ENCODE measurements at regions not wholly inside any gene's neighbourhood (a gene's known extent, or its start where the extent isn't known, plus 50 kb on each side); places are given as distances from the start of the nearest gene placed in this dataset.
"Not testable (repeated sequence)": the region's sequence is repeated elsewhere in the genome, so short reads cannot be mapped to it uniquely, and the experiment has no call there.

- no peak for DNase-seq
These were observed 442.1 kb upstream of the NRP1 start for GRCh38 chr10:33776419-33777070.

GRCh38 chr10:33774857-33775256 is 440.4 kb upstream of the NRP1 start:
- no peak for DNase-seq

GRCh38 chr10:33773886-33774480 is 439.5 kb upstream of the NRP1 start:
- DNase-seq, result no peak

GRCh38 chr10:33773253-33773573 is 438.7 kb upstream of the NRP1 start:
- DNase-seq, result peak; percentile 51

- no peak for DNase-seq
These were observed 438.1 kb upstream of the NRP1 start for GRCh38 chr10:33772370-33773252.

- DNase-seq, result not testable (repeated sequence)
These were observed 437.4 kb upstream of the NRP1 start for GRCh38 chr10:33771856-33772255.

GRCh38 chr10:33764694-33765185 is 430.3 kb upstream of the NRP1 start:
- DNase-seq, result no peak

- no peak for DNase-seq
These were observed 425.8 kb upstream of the NRP1 start for GRCh38 chr10:33760056-33760943.

GRCh38 chr10:33759191-33759590 is 424.7 kb upstream of the NRP1 start:
- DNase-seq, result no peak

GRCh38 chr10:33758299-33758698 is 423.8 kb upstream of the NRP1 start:
- DNase-seq, result no peak

GRCh38 chr10:33754052-33754451 is 419.6 kb upstream of the NRP1 start:
- DNase-seq, result no peak

GRCh38 chr10:33753389-33753788 is 418.9 kb upstream of the NRP1 start:
- no peak for DNase-seq

- DNase-seq, result no peak
These were observed 415.3 kb upstream of the NRP1 start for GRCh38 chr10:33749790-33750189.

- no peak for DNase-seq
These were observed 414.7 kb upstream of the NRP1 start for GRCh38 chr10:33749067-33749735.

GRCh38 chr10:33746836-33747268 is 412.4 kb upstream of the NRP1 start:
- DNase-seq, result peak; percentile 60

GRCh38 chr10:33746186-33746585 is 411.7 kb upstream of the NRP1 start:
- no peak for DNase-seq

GRCh38 chr10:33743429-33743857 is 409.0 kb upstream of the NRP1 start:
- no peak for DNase-seq

GRCh38 chr10:33739031-33739430 is 404.6 kb upstream of the NRP1 start:
- DNase-seq, result no peak

GRCh38 chr10:33735464-33735923 is 401.0 kb upstream of the NRP1 start:
- no peak for DNase-seq

- DNase-seq, result peak; percentile 64
These were observed 400.1 kb upstream of the NRP1 start for GRCh38 chr10:33734393-33735155.

- DNase-seq, result no peak
These were observed 398.6 kb upstream of the NRP1 start for GRCh38 chr10:33733058-33733457.
